Omental fat pad (tissue), 3 donors: ENCODE measurements at regions not wholly inside any gene's neighbourhood (a gene's known extent, or its start where the extent isn't known, plus 50 kb on each side); places are given as distances from the start of the nearest gene placed in this dataset.

ENCODE experiments used
- ATAC-seq: fragments of 150-250 bp; one replicate; pipeline ENCODE4 v1.9.1; 2016; ENCODE audit warnings: mild to moderate bottlenecking, moderate library complexity; ENCODE audit not compliant: low FRiP score
- DNase-seq: peaks from one replicate; pipeline ENCODE4 v3.0.0-alpha.2; 2019; ENCODE audit warnings: low spot score
- CTCF ChIP-seq, 3 donors: fragments of 450-650 bp; IDR thresholded peaks; one replicate each; pipeline ENCODE4 v1.5.1; 2016 to 2017; ENCODE audit warnings: antibody characterized with exemption in 3 of 3, mild to moderate bottlenecking in 3 of 3, moderate library complexity in 2 of 3

GRCh38 chr11:37500425-37500824, 902.4 kb upstream of the RAG2 start:
- no peak for DNase-seq
- no peak for TF ChIP-seq CTCF (IDR thresholded peaks at IDR 0.05)
- peak; percentile 33 for ATAC-seq

DNA sequence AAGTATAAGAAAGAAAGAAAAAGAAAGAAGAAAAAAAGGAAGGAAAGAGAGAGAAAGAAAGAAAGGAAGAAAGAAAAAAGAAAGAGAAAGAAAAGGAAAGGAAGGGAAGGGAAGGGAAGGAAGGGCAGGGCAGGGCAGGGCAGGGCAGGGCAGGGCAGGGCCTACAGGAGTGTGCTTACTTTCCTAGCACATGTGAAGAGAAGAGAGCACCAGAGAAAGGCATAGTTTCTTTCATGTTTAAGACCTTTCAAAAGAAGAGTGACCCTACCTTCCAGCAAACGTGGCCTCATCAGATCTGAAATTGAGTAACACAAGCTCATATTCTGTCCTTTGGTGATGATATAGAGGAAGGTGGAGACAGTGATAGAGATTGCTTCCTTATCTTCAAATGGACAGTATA, 899.3 kb upstream of the RAG2 start:
- ATAC-seq = no peak
- no peak for DNase-seq
- no peak for TF ChIP-seq CTCF (IDR thresholded peaks at IDR 0.05)

DNA sequence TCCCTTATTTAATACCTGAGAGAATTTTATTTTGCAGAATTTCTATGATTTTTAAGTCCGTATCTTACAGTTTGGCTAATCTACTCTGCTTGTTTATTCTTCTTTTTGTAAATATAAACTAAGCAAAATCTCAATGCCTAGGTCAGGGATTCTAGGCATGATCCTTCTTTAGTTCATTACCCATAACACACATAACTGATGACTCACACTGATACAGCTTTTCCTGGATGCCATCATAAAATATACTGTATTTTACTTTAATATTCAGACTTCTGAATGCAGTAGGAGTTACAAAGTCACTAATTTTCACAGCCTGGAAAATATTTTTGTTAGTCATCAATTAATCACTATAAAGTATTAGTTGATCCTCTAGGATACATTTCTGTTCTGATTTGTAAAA, 898.2 kb upstream of the RAG2 start:
- no peak for ATAC-seq
- no peak for TF ChIP-seq CTCF (IDR thresholded peaks at IDR 0.05)

DNA sequence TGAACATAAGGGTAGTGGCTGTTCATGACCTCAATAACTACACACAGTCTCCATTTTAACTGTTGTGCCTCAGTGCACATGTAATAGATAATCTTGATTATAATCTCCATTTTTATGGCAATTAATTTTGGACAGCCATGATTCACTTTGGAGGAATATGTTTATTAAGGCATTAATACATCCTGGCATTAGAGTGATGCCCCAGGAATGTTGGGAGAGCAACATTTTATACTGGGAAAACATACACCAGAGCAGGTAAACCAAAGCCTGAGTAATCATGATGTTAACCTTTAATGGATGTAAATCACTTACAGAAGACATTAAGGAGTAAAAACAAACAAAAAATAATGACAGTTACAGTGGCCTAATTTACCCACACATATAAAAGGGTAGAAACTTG, 886.3 kb upstream of the RAG2 start:
- no peak for ATAC-seq
- no peak for DNase-seq
- TF ChIP-seq CTCF (IDR thresholded peaks at IDR 0.05) = no peak

More for the DNA sequence above, 898.2 kb upstream of the RAG2 start:
- no peak for DNase-seq

- no peak for TF ChIP-seq CTCF (IDR thresholded peaks at IDR 0.05)
- no peak for ATAC-seq
- DNase-seq = no peak
Measured at GRCh38 chr11:37483761-37484160, 885.7 kb upstream of the RAG2 start.

- ATAC-seq (no peak), DNase-seq (no peak)
- no peak for TF ChIP-seq CTCF (IDR thresholded peaks at IDR 0.05)
Measured at GRCh38 chr11:37474889-37475288, 876.9 kb upstream of the RAG2 start.

DNA sequence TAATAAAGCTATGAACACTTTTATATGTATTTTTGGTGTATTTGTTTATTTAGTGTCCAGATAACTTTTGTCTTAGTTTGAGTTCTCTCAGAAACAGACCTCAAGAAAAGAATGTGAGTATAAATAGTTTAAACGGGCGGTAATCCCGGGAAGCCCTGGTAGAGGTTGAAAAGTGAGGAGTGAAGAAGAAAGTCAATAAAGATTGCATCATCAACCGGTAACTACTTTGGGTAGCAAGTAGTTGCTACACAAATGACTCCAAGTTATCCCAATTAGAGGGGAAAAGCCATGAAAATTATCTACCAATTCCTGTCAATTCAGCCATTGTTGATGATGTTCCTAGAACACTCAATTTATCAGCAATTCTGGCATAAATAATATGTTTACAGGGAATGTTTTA, 870.3 kb upstream of the RAG2 start:
- no peak for TF ChIP-seq CTCF (IDR thresholded peaks at IDR 0.05)
- no peak for ATAC-seq
- no peak for DNase-seq
